Stimulated activated naive CD8-positive, alpha-beta T cell treated with anti-CD3 and anti-CD28 coated beads, Interleukin-15, Interleukin-2, amounts not matched to agents 100 ng/mL and 50 ng/mL, for 24 hours (primary cell): ENCODE measurements at regions not wholly inside any gene's neighbourhood (a gene's known extent, or its start where the extent isn't known, plus 50 kb on each side); places are given as distances from the start of the nearest gene placed in this dataset.
"Not testable (repeated sequence)": the region's sequence is repeated elsewhere in the genome, so short reads cannot be mapped to it uniquely, and the experiment has no call there.

ENCODE experiments used
- H3K27ac Mint-ChIP-seq: one replicate; pipeline ENCODE4 v1.8.0; 2021; ENCODE audit warnings: mild to moderate bottlenecking, mixed read lengths
- H3K27me3 Mint-ChIP-seq: one replicate; pipeline ENCODE4 v1.8.0; 2021; ENCODE audit warnings: mixed read lengths
- H3K36me3 Mint-ChIP-seq: one replicate; pipeline ENCODE4 v1.8.0; 2021; ENCODE audit warnings: low read depth, mixed read lengths
- H3K4me1 Mint-ChIP-seq: one replicate; pipeline ENCODE4 v1.8.0; 2021; ENCODE audit warnings: low read depth, mixed read lengths
- H3K4me3 Mint-ChIP-seq: one replicate; pipeline ENCODE4 v1.8.0; 2021; ENCODE audit warnings: mild to moderate bottlenecking, mixed read lengths
- H3K9me3 Mint-ChIP-seq: one replicate; pipeline ENCODE4 v1.8.0; 2021; ENCODE audit warnings: mixed read lengths

- H3K27me3 Mint-ChIP-seq, H3K27ac Mint-ChIP-seq, H3K36me3 Mint-ChIP-seq, H3K9me3 Mint-ChIP-seq, H3K4me3 Mint-ChIP-seq: not testable (repeated sequence)
- H3K4me1 Mint-ChIP-seq, result peaks cover 23% of the 10 kb centered on the region
Measured at GRCh38 chr5:176043252-176043829, 75.2 kb upstream of the THOC3 start.

GRCh38 chr5:176043986-176044385 lies 75.9 kb upstream of the THOC3 start:
- H3K27me3 Mint-ChIP-seq, H3K36me3 Mint-ChIP-seq, H3K27ac Mint-ChIP-seq, H3K4me3 Mint-ChIP-seq, H3K9me3 Mint-ChIP-seq: not testable (repeated sequence)
- H3K4me1 Mint-ChIP-seq, result peaks cover 24% of the 10 kb centered on the region

- H3K27me3 Mint-ChIP-seq, H3K36me3 Mint-ChIP-seq, H3K27ac Mint-ChIP-seq, H3K4me3 Mint-ChIP-seq, H3K9me3 Mint-ChIP-seq: not testable (repeated sequence)
- H3K4me1 Mint-ChIP-seq, result peaks cover 19% of the 10 kb centered on the region
Measured at GRCh38 chr5:176044431-176044830, 76.3 kb upstream of the THOC3 start.

GRCh38 chr5:176045442-176045841 lies 77.3 kb upstream of the THOC3 start:
- H3K27me3 Mint-ChIP-seq, H3K27ac Mint-ChIP-seq, H3K4me3 Mint-ChIP-seq, H3K36me3 Mint-ChIP-seq, H3K9me3 Mint-ChIP-seq: not testable (repeated sequence)
- H3K4me1 Mint-ChIP-seq, result peaks cover 13% of the 10 kb centered on the region

GRCh38 chr5:176048671-176049070 lies 80.6 kb upstream of the THOC3 start:
- not testable (repeated sequence) for H3K9me3 Mint-ChIP-seq, H3K27me3 Mint-ChIP-seq, H3K4me3 Mint-ChIP-seq, H3K4me1 Mint-ChIP-seq, H3K36me3 Mint-ChIP-seq
- H3K27ac Mint-ChIP-seq, result peak overlapping the region; percentile 1

GRCh38 chr5:176060472-176061268 lies 92.6 kb upstream of the THOC3 start:
- not testable (repeated sequence) for H3K27me3 Mint-ChIP-seq, H3K36me3 Mint-ChIP-seq, H3K4me1 Mint-ChIP-seq, H3K9me3 Mint-ChIP-seq, H3K4me3 Mint-ChIP-seq, H3K27ac Mint-ChIP-seq

- not testable (repeated sequence) for H3K36me3 Mint-ChIP-seq, H3K9me3 Mint-ChIP-seq, H3K4me3 Mint-ChIP-seq, H3K27me3 Mint-ChIP-seq, H3K27ac Mint-ChIP-seq, H3K4me1 Mint-ChIP-seq
Measured at GRCh38 chr5:176061269-176061622, 93.1 kb upstream of the THOC3 start.

- H3K9me3 Mint-ChIP-seq, H3K27ac Mint-ChIP-seq, H3K4me1 Mint-ChIP-seq, H3K4me3 Mint-ChIP-seq, H3K36me3 Mint-ChIP-seq, H3K27me3 Mint-ChIP-seq: not testable (repeated sequence)
Measured at GRCh38 chr5:176061660-176062059, 93.5 kb upstream of the THOC3 start.

- H3K9me3 Mint-ChIP-seq, H3K4me3 Mint-ChIP-seq, H3K36me3 Mint-ChIP-seq, H3K27me3 Mint-ChIP-seq, H3K27ac Mint-ChIP-seq: not testable (repeated sequence)
- H3K4me1 Mint-ChIP-seq, result peaks cover 18% of the 10 kb centered on the region
Measured at GRCh38 chr5:176066262-176066945, 98.3 kb upstream of the THOC3 start.

- Mint-ChIP-seq H3K27ac (peak overlapping the region; percentile 52), H3K4me1 (peaks cover 18% of the 10 kb centered on the region)
- H3K9me3 Mint-ChIP-seq, H3K36me3 Mint-ChIP-seq, H3K4me3 Mint-ChIP-seq, H3K27me3 Mint-ChIP-seq: not testable (repeated sequence)
Measured at GRCh38 chr5:176067162-176067561, 99.0 kb upstream of the THOC3 start.

- not testable (repeated sequence) for H3K9me3 Mint-ChIP-seq, H3K27me3 Mint-ChIP-seq, H3K4me3 Mint-ChIP-seq, H3K36me3 Mint-ChIP-seq
- peak overlapping the region; percentile 66 for H3K27ac Mint-ChIP-seq
- H3K4me1 Mint-ChIP-seq, result peaks cover 18% of the 10 kb centered on the region
Measured at GRCh38 chr5:176067948-176068347, 99.8 kb upstream of the THOC3 start.

- H3K36me3 Mint-ChIP-seq, H3K27me3 Mint-ChIP-seq, H3K27ac Mint-ChIP-seq, H3K4me1 Mint-ChIP-seq, H3K9me3 Mint-ChIP-seq, H3K4me3 Mint-ChIP-seq: not testable (repeated sequence)
Measured at GRCh38 chr5:176073996-176074571, 106.0 kb upstream of the THOC3 start.

GRCh38 chr5:176083717-176084116 lies 115.6 kb upstream of the THOC3 start:
- H3K9me3 Mint-ChIP-seq, H3K27ac Mint-ChIP-seq, H3K36me3 Mint-ChIP-seq, H3K4me3 Mint-ChIP-seq, H3K4me1 Mint-ChIP-seq, H3K27me3 Mint-ChIP-seq: not testable (repeated sequence)

- H3K9me3 Mint-ChIP-seq, H3K4me1 Mint-ChIP-seq, H3K36me3 Mint-ChIP-seq, H3K27ac Mint-ChIP-seq, H3K27me3 Mint-ChIP-seq, H3K4me3 Mint-ChIP-seq: not testable (repeated sequence)
Measured at GRCh38 chr5:176103083-176103482, 135.0 kb upstream of the THOC3 start.

GRCh38 chr5:176112888-176113287 lies 125.3 kb upstream of the SIMC1 start:
- not testable (repeated sequence) for H3K9me3 Mint-ChIP-seq

More at GRCh38 chr5:176112888-176113287, 125.3 kb upstream of the SIMC1 start:
- not testable (repeated sequence) for H3K4me1 Mint-ChIP-seq, H3K36me3 Mint-ChIP-seq, H3K27ac Mint-ChIP-seq, H3K27me3 Mint-ChIP-seq, H3K4me3 Mint-ChIP-seq
